ENCODE measurements at regions not wholly inside any gene's neighbourhood (a gene's known extent, or its start where the extent isn't known, plus 50 kb on each side); places are given as distances from the start of the nearest gene placed in this dataset.
A peak's percentile ranks its signal among the peaks of the same experiment; 100 is the strongest.

- DNase-seq = no peak
- in situ Hi-C loops (cut with MboI; ENCODE audit: low pct_unique_long_range_greater_than_20kb, low sequenced_read_pairs) = no loop called here
Measured at GRCh38 chr18:53710080-53710479, 514.4 kb downstream of the MBD2 start.

- DNase-seq = no peak
- in situ Hi-C loops (cut with MboI; ENCODE audit: low pct_unique_long_range_greater_than_20kb, low sequenced_read_pairs) = no loop called here
Measured at GRCh38 chr18:53702480-53702879, 522.0 kb downstream of the MBD2 start.

GRCh38 chr18:53701697-53702096 lies 522.8 kb downstream of the MBD2 start:
- no peak for DNase-seq
- in situ Hi-C loops (cut with MboI; ENCODE audit: low pct_unique_long_range_greater_than_20kb, low sequenced_read_pairs) = no loop called here

GRCh38 chr18:53698907-53699306 lies 525.6 kb downstream of the MBD2 start:
- peak; percentile 19 for DNase-seq
- in situ Hi-C loops (cut with MboI; ENCODE audit: low pct_unique_long_range_greater_than_20kb, low sequenced_read_pairs) = no loop called here

- no peak for DNase-seq
- in situ Hi-C loops (cut with MboI; ENCODE audit: low pct_unique_long_range_greater_than_20kb, low sequenced_read_pairs) = no loop called here
Measured at GRCh38 chr18:53689886-53690285, 534.6 kb downstream of the MBD2 start.

GRCh38 chr18:53686965-53687364 lies 537.5 kb downstream of the MBD2 start:
- in situ Hi-C loops (cut with MboI; ENCODE audit: low pct_unique_long_range_greater_than_20kb, low sequenced_read_pairs) = no loop called here
- no peak for DNase-seq

GRCh38 chr18:53682796-53683195 lies 541.7 kb downstream of the MBD2 start:
- no peak for DNase-seq
- in situ Hi-C loops (cut with MboI; ENCODE audit: low pct_unique_long_range_greater_than_20kb, low sequenced_read_pairs) = no loop called here

- DNase-seq = no peak
- in situ Hi-C loops (cut with MboI; ENCODE audit: low pct_unique_long_range_greater_than_20kb, low sequenced_read_pairs) = no loop called here
Measured at GRCh38 chr18:53677480-53677879, 547.0 kb downstream of the MBD2 start.

GRCh38 chr18:53665701-53666100 lies 558.8 kb downstream of the MBD2 start:
- in situ Hi-C loops (cut with MboI; ENCODE audit: low pct_unique_long_range_greater_than_20kb, low sequenced_read_pairs) = no loop called here

GRCh38 chr18:53664575-53664974 lies 559.9 kb downstream of the MBD2 start:
- no peak for DNase-seq
- in situ Hi-C loops (cut with MboI; ENCODE audit: low pct_unique_long_range_greater_than_20kb, low sequenced_read_pairs) = no loop called here

More at GRCh38 chr18:53665701-53666100, 558.8 kb downstream of the MBD2 start:
- no peak for DNase-seq

GRCh38 chr18:53660306-53660705 lies 564.2 kb downstream of the MBD2 start:
- in situ Hi-C loops (cut with MboI; ENCODE audit: low pct_unique_long_range_greater_than_20kb, low sequenced_read_pairs) = no loop called here
- no peak for DNase-seq

GRCh38 chr18:53657257-53657656 lies 567.2 kb downstream of the MBD2 start:
- no peak for DNase-seq
- in situ Hi-C loops (cut with MboI; ENCODE audit: low pct_unique_long_range_greater_than_20kb, low sequenced_read_pairs) = no loop called here

- no peak for DNase-seq
- in situ Hi-C loops (cut with MboI; ENCODE audit: low pct_unique_long_range_greater_than_20kb, low sequenced_read_pairs) = no loop called here
Measured at GRCh38 chr18:53649621-53650020, 574.8 kb downstream of the MBD2 start.

- DNase-seq = no peak
- in situ Hi-C loops (cut with MboI; ENCODE audit: low pct_unique_long_range_greater_than_20kb, low sequenced_read_pairs) = no loop called here
Measured at GRCh38 chr18:53644799-53645471, 579.5 kb downstream of the MBD2 start.

- in situ Hi-C loops (cut with MboI; ENCODE audit: low pct_unique_long_range_greater_than_20kb, low sequenced_read_pairs) = no loop called here
- no peak for DNase-seq
Measured at GRCh38 chr18:53639687-53640086, 584.8 kb downstream of the MBD2 start.

- in situ Hi-C loops (cut with MboI; ENCODE audit: low pct_unique_long_range_greater_than_20kb, low sequenced_read_pairs) = no loop called here
Measured at GRCh38 chr18:53629337-53629736, 595.1 kb downstream of the MBD2 start.

GRCh38 chr18:53625997-53626599 lies 598.4 kb downstream of the MBD2 start:
- DNase-seq = no peak
- in situ Hi-C loops (cut with MboI; ENCODE audit: low pct_unique_long_range_greater_than_20kb, low sequenced_read_pairs) = no loop called here

More at GRCh38 chr18:53629337-53629736, 595.1 kb downstream of the MBD2 start:
- DNase-seq = no peak

GRCh38 chr18:53610957-53611356 lies 613.5 kb downstream of the MBD2 start:
- in situ Hi-C loops (cut with MboI; ENCODE audit: low pct_unique_long_range_greater_than_20kb, low sequenced_read_pairs) = no loop called here
- no peak for DNase-seq

- no peak for DNase-seq
- in situ Hi-C loops (cut with MboI; ENCODE audit: low pct_unique_long_range_greater_than_20kb, low sequenced_read_pairs) = no loop called here
Measured at GRCh38 chr18:53606792-53607191, 617.7 kb downstream of the MBD2 start.

GRCh38 chr18:53605198-53605597 lies 619.3 kb downstream of the MBD2 start:
- no peak for DNase-seq
- in situ Hi-C loops (cut with MboI; ENCODE audit: low pct_unique_long_range_greater_than_20kb, low sequenced_read_pairs) = no loop called here

- DNase-seq = no peak
- in situ Hi-C loops (cut with MboI; ENCODE audit: low pct_unique_long_range_greater_than_20kb, low sequenced_read_pairs) = no loop called here
Measured at GRCh38 chr18:53603276-53603675, 621.2 kb downstream of the MBD2 start.
